ENCODE measurements at regions not wholly inside any gene's neighbourhood (a gene's known extent, or its start where the extent isn't known, plus 50 kb on each side); places are given as distances from the start of the nearest gene placed in this dataset.

GRCh38 chr5:3352711-3353110, 242.9 kb upstream of the IRX1 start:
- Histone ChIP-seq H3K9ac (ENCODE audit: insufficient read depth, low read length) (no peak overlapping the region), H3K27me3 (ENCODE audit: control insufficient read depth, insufficient read depth, low read length) (no peaks in the 10 kb centered on the region), H3K27ac (ENCODE audit: insufficient read depth, low read length) (no peak overlapping the region), H3K4me2 (ENCODE audit: extremely low read depth, insufficient read depth, low read length) (no peak overlapping the region), H4K20me1 (ENCODE audit: control insufficient read depth, extremely low read depth, insufficient read depth, low read length) (no peaks in the 10 kb centered on the region), H3K79me2 (ENCODE audit: control insufficient read depth, insufficient read depth, low read length) (no peaks in the 10 kb centered on the region), H2AFZ (ENCODE audit: low read length) (no peak overlapping the region), H3K36me3 (ENCODE audit: control insufficient read depth, insufficient read depth, low read length) (no peaks in the 10 kb centered on the region), H3K4me3 (replicated peaks in 1 of 4; ENCODE audit: control extremely low read depth in 1 of 4, insufficient read depth in 1 of 4, low read depth in 3 of 4, low read length in 4 of 4) (no peak overlapping the region), H3K9me3 (ENCODE audit: control insufficient read depth, insufficient read depth, low read depth, low read length) (no peaks in the 10 kb centered on the region), H3K4me1 (ENCODE audit: control insufficient read depth, extremely low read depth, insufficient read depth, low read length) (no peaks in the 10 kb centered on the region)
- no peak for DNase-seq (ENCODE audit: low read depth in 2 of 2)
- TF ChIP-seq EZH2 (IDR thresholded peaks at IDR 0.05; ENCODE audit: low read length, missing control alignments) (no peak), CTCF (conservative IDR thresholded peaks at IDR 0.05 in 1 of 2, IDR thresholded peaks at IDR 0.05 in 1 of 2; ENCODE audit: low read depth in 1 of 2, low read length in 2 of 2) (no peak)

- H4K20me1 ChIP-seq (ENCODE audit: control insufficient read depth, extremely low read depth, insufficient read depth, low read length) = no peaks in the 10 kb centered on the region
These were observed 243.8 kb upstream of the IRX1 start for GRCh38 chr5:3351581-3352442.

GRCh38 chr5:3350781-3351180, 244.9 kb upstream of the IRX1 start:
- Histone ChIP-seq H3K27ac (ENCODE audit: insufficient read depth, low read length) (no peak overlapping the region), H4K20me1 (ENCODE audit: control insufficient read depth, extremely low read depth, insufficient read depth, low read length) (no peaks in the 10 kb centered on the region), H3K27me3 (ENCODE audit: control insufficient read depth, insufficient read depth, low read length) (no peaks in the 10 kb centered on the region), H3K4me3 (replicated peaks in 1 of 4; ENCODE audit: control extremely low read depth in 1 of 4, insufficient read depth in 1 of 4, low read depth in 3 of 4, low read length in 4 of 4) (no peak overlapping the region), H3K79me2 (ENCODE audit: control insufficient read depth, insufficient read depth, low read length) (no peaks in the 10 kb centered on the region), H3K9ac (ENCODE audit: insufficient read depth, low read length) (no peak overlapping the region), H3K36me3 (ENCODE audit: control insufficient read depth, insufficient read depth, low read length) (no peaks in the 10 kb centered on the region), H3K4me1 (ENCODE audit: control insufficient read depth, extremely low read depth, insufficient read depth, low read length) (no peaks in the 10 kb centered on the region), H3K4me2 (ENCODE audit: extremely low read depth, insufficient read depth, low read length) (no peak overlapping the region), H3K9me3 (ENCODE audit: control insufficient read depth, insufficient read depth, low read depth, low read length) (no peaks in the 10 kb centered on the region), H2AFZ (ENCODE audit: low read length) (no peak overlapping the region)
- TF ChIP-seq CTCF (conservative IDR thresholded peaks at IDR 0.05 in 1 of 2, IDR thresholded peaks at IDR 0.05 in 1 of 2; ENCODE audit: low read depth in 1 of 2, low read length in 2 of 2) = no peak
- no peak for DNase-seq (ENCODE audit: low read depth in 2 of 2)

More at GRCh38 chr5:3351581-3352442, 243.8 kb upstream of the IRX1 start:
- Histone ChIP-seq H3K4me3 (replicated peaks in 1 of 4; ENCODE audit: control extremely low read depth in 1 of 4, insufficient read depth in 1 of 4, low read depth in 3 of 4, low read length in 4 of 4) (no peak overlapping the region), H3K27ac (ENCODE audit: insufficient read depth, low read length) (no peak overlapping the region), H3K4me2 (ENCODE audit: extremely low read depth, insufficient read depth, low read length) (no peak overlapping the region), H3K27me3 (ENCODE audit: control insufficient read depth, insufficient read depth, low read length) (no peaks in the 10 kb centered on the region), H3K9ac (ENCODE audit: insufficient read depth, low read length) (no peak overlapping the region), H3K79me2 (ENCODE audit: control insufficient read depth, insufficient read depth, low read length) (no peaks in the 10 kb centered on the region), H2AFZ (ENCODE audit: low read length) (no peak overlapping the region), H3K36me3 (ENCODE audit: control insufficient read depth, insufficient read depth, low read length) (no peaks in the 10 kb centered on the region), H3K4me1 (ENCODE audit: control insufficient read depth, extremely low read depth, insufficient read depth, low read length) (no peaks in the 10 kb centered on the region), H3K9me3 (ENCODE audit: control insufficient read depth, insufficient read depth, low read depth, low read length) (no peaks in the 10 kb centered on the region)
- DNase-seq (ENCODE audit: low read depth in 2 of 2) = no peak
- no peak for TF ChIP-seq CTCF (conservative IDR thresholded peaks at IDR 0.05 in 1 of 2, IDR thresholded peaks at IDR 0.05 in 1 of 2; ENCODE audit: low read depth in 1 of 2, low read length in 2 of 2)
- TF ChIP-seq EZH2 (IDR thresholded peaks at IDR 0.05; ENCODE audit: low read length, missing control alignments) = no peak
